Stimulated activated CD4-positive, alpha-beta T cell treated with anti-CD3 and anti-CD28 coated beads, TNF-alpha, amount 100 ng/mL, for 1 hour (primary cell): ENCODE measurements at regions not wholly inside any gene's neighbourhood (a gene's known extent, or its start where the extent isn't known, plus 50 kb on each side); places are given as distances from the start of the nearest gene placed in this dataset.
"Not testable (repeated sequence)": the region's sequence is repeated elsewhere in the genome, so short reads cannot be mapped to it uniquely, and the experiment has no call there.

ENCODE experiments used
- DNase-seq, 3 donors: peaks; one replicate each; pipeline ENCODE4 v3.0.0-alpha.2; 2020; ENCODE audit warnings: low read depth in 3 of 3, low spot score in 1 of 3

DNA sequence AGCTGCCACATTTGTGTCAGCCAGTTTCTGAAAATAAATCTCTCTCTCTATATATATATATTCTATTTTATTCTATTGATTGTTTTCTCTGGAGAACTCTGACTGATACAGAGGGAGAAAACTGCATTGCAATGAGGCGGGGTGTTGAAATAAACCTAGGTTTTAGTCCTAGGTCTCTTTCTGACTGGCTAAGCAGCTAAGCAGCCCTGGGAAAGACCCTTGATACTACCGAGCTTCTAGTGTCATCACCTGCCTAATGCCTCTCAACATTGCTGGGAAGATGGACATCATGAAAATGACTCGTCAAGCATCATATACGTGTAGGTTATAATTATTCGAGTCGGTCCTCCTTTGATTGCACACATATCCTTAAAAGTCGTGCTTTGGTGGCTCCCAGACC is 166.5 kb upstream of the IL12B start:
- no peak for DNase-seq

DNA sequence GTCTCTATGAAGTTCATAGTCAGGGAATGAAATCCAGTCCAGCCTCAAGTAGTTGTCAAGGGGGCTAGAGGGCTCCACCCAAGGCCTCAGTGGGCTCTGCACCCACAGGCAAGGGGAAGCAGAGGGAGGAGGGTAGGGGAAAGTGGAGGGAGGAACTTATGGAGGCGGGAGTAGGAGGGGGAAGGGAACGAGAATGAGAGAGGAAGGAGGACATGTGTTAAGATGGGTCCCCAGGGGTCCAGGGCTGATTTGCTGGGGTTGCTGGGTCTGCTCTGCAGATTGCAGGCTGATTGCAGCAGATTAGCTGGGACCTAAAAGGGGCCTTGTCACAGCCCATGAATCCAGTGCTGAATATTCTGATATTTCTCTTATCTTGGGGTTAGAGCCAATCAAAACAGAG is 166.9 kb upstream of the IL12B start:
- no peak for DNase-seq

DNA sequence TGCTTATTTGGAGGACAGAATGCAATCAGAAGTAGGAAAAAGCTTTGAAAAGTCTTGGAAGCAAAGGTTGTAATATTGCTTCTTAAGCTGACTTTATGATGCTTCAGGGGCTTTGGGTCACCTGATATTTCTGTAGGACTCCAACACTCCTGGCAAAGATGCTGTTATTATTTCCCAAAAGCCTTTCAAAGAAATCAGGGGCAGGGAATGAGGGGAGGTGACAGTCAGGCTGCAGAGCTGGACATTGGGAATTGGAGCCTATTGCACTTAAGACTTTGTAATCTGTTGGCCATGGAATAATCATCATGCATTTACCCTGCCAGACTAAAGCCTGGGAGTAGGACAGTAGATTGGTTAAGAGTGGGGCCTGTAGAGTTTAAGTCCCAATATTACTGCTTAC is 168.3 kb upstream of the IL12B start:
- no peak for DNase-seq

DNA sequence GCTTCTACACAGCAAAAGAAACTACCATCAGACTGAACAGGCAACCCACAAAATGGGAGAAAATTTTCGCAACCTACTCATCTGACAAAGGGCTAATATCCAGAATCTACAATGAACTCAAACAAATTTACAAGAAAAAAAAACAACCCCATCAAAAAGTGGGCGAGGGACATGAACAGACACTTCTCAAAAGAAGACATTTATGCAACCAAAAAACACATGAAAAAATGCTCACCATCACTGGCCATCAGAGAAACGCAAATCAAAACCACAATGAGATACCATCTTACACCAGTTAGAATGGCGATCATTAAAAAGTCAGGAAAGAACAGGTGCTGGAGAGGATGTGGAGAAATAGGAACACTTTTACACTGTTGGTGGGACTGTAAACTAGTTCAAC is 171.8 kb upstream of the IL12B start:
- DNase-seq, result not testable (repeated sequence)

DNA sequence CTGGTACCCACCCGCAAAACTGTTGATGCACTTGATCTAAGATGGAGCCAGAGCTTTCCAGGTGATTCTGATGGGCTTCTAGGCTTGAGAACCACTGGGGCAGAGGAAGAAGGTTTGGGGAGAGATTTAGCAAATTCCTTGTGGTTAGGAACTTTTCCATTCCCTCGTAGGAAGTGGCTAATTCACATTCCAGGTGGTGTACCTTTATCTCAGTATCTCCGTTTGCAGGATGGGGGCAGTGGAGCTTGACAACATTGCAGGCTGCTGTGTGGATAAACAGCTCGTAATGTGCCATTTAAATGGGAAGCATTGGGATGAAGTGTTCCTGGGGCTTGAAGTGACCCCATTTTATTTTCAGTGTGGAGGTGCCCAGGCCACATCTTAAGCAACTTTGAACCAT is 172.9 kb upstream of the IL12B start:
- no peak for DNase-seq

DNA sequence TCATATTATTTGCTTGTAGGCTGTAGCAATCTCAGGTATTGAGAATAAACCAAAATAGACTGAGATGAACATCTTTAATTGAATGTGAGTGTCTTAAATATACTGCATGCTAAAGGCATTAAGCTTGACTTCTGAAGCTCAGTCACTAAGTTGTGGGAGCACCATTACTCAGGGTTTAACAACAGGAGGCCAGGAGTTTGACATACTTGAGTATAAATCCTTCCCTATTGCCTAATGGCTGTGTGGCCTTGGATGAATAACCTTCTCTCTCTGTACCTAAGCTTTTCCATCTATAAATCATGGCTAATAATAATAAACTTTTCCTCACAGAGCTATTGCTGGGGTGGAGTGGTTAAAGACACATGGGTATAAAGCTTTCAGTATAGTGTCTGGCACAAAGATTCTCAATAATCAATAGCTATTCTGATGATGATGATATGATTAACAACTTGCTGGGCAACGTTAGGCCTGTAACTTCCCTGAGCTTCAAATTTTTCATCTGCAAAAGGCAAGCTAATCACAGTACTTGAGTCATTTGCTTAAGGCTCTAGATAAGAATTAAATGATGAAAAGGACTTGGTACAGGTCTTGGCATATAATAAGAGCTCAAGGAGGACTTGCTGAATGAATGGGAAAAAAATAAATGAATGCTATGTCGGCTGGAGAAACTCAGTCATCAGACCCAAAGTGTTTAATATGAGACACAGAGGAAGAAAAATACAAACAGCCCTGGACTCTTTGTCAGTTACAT is 174.0 kb upstream of the IL12B start:
- DNase-seq, result no peak

DNA sequence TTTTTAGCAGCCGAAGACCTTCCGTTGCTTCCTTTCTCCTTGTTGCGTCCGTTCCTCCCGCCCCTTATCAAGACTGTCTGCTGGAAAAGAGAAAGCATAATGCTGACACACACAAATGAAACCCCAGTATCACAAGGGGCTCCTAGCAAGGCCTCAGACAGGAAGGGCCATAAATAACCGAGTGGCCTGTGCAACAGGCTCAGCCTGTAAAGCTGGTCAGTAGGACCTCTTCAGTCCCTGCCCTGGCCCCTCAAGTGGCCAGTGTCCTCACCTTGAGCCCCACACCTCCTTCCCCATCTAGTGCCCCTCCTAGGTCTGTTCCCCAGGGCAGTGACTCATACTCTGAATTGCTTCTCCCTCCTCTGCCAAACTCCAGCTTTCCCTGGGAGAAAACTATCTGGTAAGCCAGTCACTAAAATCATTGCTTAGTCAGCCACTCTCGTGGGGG is 174.6 kb upstream of the IL12B start:
- no peak for DNase-seq

DNA sequence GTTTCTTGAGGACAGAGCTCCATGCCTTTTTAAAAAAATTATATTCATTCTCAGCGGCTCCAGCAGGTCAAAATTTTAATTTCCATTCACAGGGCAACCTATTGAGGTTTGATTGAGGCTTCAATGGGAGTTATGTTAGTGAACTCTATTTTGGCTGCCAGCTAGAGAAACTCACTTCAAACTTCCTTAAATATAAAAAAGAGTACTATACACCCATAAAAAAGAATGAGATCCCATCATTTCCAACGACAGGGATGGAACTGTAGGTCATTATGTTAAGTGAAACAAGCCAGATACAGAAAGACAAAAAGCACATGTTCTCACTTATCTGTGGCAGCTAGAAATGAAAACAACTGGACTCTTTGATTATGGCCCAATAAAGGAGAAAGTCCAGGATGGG is 176.8 kb upstream of the IL12B start:
- DNase-seq, result no peak

DNA sequence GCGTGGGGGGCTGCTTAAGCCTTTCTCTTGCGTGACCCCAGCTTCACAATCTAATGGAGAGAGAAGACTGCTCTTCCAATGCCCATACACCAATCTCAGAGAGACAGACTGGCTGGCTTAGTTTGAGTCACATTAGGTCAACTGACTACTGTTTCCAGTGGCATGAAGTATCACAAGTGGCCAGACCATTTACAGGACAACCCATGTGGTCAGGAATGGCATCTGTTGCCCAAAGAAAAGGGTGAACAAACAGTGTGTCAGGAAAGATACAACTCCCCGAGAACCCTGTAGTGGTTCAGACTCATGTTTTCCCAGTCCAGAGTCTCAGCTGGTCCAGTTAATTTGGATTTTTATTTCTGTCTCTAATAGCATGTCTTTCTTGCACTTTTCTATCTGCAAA is 177.4 kb upstream of the IL12B start:
- DNase-seq, result no peak

DNA sequence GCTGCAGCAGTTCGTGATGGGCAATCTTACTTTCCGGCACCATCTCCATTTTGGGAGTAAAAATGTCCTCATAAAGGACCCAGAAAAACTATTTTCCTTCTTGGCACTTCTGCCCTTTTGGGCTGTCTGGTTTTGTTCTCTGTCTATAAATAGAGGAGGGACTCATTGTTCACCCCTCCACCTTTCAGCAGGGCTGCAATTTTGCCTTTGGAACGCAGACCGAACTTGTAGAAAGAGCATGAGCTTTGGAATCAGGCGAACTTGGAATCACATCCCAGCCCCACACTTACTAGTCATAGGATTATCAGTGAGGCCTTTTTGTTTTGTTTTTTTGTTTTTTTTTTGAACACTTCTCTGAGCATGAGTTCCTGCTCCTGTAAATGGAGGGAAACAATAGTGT is 178.1 kb upstream of the IL12B start:
- DNase-seq, result no peak

DNA sequence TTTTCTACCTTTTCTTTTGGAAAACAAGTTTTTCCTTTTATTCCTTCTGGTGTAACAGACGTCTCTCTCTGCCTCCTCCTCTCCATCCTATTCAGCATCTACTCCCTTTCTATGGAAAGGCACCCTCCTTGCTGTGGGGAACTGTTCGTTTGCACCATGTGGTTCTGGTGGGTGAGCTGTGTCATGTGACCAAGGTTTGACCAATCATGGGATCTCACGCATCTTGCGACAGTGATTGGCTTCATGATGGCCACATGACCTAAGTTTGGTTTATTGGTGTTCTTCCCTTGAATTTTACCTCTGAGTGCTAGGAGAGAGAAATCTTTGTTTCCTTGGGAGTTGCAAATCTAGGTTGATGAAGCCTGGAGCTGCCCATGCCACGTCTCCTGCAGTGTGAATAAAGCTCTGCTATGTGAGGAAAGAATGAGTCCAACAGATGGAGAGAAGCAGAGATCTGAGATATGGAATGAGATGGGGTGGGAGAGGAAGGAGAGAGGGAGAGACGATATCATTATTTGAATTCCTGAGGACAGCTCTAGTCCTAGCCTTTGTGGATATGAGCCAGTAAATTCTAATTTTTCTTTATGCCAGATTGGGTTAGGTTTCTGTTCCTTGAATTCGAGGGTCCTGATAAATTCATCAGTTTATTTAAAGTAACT is 178.8 kb upstream of the IL12B start:
- DNase-seq, result no peak

DNA sequence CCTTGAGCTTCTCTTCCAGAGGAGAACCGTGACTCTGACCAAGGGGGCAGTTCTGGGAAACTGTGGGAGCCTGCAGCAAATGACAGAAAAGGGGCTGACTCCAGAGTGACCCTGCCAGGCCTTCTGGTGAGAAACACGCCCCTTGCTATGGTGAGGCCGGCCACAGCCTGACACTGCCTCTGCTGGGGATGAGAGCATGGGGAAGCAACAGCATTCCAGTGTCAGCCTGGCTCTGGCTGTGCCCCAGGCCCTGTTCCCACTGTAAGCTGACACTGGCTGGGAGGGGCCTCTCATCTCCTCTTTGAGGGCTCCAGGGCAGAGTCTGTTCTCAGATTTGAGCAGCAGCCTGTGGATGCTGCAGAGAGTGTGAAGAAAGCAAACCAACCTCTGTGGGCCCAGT is 180.0 kb upstream of the IL12B start:
- DNase-seq, result no peak

DNA sequence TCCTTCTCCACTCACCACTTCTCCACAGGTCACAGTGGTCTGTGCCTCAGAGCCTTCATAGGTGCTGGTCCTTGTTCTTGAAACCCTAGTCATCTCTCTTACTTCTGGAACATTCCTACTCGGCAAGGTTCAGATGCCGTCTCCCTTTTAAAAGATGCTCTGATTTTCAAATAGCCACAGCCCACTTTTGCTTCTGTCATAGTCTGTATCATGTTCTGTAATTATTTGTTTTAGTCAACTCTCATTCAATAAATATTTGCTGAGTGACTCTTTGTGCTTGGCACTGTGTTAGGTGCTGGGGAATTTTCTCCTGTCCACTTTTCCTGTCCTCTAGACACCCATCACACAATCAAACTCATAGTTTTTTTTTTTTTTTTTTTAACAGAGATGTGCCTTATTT is 181.3 kb upstream of the IL12B start:
- DNase-seq, result no peak

DNA sequence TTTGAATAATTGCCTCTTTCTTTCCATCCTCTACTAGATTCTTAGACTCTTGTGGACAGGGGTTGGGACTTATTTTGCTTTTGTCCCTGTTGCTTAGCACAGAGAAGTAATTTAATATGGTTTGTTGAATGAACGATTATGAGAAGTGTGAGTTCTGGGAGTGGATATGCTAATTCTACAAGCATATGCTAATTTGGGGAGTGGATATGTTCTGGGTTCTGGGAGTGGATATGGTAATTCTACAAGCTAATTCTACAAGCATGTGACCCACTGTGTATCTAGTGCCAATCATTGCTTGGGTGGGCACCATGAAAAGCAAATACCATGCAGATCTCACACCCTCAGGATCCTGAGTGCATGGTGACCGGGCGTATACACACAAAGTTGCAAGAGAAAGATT is 181.8 kb upstream of the IL12B start:
- DNase-seq, result no peak

DNA sequence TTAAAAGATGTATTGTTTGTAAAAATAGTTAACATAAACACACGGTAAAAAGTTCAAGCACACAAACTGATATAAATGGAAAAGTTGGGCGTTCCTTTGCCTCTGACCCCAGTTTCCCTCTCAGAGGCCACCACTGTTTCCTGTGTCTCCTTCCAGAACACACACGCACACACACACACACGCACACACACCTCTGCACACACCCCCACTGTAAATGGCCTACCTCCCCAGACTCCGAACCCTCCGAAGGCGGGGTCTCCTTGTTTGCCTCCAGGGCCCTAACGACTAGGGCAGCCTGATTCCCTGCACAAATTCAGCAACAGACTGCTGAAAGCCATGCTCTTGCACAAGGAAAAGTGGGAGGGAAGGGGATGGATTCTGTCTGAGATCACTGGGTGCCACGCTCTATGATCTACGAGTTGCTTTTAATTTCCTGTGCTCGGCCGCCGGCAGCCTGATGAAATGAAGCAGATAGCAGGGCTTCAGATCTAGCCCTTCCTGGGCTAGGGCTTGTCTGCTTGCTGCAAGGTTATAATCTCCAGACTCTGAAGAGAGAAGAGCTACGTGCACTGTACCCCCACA is 184.0 kb upstream of the IL12B start:
- no peak for DNase-seq

DNA sequence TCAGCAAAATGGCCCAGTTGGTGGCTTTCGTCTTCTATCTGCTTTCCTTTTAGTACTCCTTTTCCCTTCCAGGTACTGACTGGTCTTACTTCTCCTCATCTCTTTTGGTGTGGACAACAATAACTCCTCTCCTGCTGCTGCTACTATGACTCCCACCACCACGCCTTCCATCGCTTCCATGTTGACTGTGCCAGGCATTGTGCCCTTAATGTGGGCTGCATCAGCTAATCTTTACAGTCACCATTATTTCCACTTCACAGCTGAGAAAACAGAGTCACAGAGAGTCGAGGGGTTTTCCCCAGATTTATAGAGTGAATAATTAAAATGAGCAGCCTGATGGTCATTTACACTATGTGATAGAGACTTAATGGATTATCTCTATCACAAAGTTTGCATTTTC is 184.9 kb upstream of the IL12B start:
- DNase-seq, result no peak

DNA sequence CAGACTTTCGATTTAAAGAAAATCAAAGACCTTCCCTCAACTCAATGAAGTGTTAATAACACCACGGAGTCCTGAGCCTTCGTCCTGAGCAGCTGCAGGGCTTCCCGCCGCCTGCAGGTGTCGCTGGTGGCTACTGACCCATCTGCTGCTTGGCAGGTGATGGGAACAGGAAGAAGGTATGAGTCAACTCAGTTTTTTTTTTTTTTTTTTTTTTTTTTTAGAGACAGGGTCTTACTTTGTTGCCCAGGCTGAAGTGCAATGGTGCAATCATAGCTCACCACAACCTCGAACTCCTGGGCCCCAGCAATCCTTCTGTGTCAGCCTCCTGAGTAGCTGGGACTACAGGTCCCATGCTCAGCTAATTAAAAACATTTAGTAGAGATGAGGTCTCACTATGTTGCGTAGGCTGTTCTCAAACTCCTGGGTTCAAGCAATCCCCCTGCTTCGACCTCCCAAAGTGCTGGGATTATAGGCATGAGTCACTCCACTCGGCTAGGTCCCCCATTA is 185.7 kb upstream of the IL12B start:
- peak in 2 of 3 donors; percentile 42 to 74 for DNase-seq

DNA sequence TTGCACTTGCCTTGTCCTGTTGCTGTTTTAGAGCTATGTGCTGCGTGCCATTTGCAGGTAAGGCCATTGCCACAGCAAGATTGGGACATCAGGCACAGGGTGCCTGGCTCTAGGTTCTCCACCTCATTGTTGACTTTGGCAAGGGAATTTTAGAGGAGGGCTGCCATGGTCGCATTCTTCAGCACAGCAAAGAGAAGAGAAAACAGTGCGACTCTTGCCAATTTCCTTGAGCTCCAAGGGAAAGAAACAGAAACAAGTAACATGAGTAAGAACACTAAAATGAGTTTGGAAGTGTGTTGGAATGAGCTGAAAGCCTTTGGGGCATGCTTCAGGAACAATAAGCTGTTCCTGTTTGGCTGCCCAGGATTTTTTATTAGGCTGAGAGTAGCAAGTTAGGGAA is 188.1 kb upstream of the IL12B start:
- no peak for DNase-seq

DNA sequence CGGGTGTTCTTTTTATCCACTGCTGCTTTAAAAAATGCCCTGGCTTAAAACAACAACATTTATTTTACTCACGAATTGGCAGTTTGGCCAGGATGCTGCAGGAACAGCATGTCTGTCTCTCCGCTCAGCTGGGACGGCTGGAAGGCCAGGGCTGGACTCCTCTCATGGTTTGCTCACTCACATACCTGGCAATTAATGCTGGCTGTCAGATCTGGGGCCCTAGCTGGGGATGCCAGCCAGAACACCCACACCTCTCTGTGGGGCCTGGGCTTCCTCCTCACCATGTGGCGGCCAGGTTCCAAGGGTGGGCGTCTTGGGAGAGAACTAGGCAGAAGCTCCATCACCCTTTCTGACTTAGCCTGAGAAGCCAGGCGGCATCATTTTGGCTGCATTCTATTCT is 189.1 kb upstream of the IL12B start:
- DNase-seq, result no peak

DNA sequence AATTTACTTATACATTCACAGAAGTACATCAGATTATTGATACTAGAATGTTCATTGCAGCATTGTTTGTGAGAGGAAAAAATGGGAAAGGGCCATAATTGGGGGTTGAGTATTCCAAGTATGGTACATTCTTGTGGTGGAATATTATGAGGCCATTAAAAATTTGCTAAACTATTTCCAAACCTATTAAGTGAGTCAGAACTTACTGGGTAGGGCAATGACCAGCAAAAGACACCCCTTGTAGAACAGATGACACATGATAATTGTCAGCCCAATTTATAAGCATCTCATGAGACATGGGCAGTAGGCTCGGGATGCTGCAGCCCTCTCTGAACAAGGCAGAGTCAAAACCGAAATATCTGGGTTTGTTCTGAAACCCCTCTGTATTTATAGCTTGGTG is 192.6 kb upstream of the IL12B start:
- no peak for DNase-seq

DNA sequence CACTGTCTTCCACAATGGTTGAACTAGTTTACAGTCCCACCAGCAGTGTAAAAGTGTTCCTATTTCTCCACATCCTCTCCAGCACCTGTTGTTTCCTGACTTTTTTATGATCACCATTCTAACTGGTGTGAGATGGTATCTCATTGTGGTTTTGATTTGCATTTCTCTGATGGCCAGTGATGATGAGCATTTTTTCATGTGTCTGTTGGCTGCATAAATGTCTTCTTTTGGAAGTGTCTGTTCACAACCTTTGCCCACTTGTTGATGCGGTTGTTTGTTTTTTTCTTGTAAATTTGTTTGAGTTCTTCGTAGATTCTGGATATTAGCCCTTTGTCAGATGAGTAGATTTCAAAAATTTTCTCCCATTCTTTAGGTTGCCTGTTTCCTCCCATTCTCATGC is 194.0 kb upstream of the IL12B start:
- DNase-seq, result not testable (repeated sequence)

DNA sequence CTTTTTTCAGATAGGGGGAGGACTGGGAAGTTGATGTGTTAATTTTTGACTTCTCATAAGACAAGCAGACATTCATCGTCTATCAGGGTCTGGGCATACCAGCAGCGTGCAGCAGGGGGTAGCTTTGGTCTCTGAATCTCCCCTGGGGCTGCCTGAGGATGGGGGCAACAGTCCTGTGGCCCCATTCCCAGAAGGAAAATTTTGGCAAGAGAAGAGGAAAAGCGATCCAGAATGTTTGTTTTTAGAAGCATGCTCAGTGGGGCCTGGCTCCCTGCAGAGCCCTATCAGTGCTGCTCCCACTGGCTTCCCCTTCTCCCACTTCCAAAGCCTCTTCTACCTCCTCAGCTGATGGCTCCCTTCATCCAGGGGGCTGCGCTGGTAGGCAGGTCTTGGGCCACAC is 194.8 kb upstream of the IL12B start:
- no peak for DNase-seq
